Urothelium cell line (cell line): ENCODE measurements at regions not wholly inside any gene's neighbourhood (a gene's known extent, or its start where the extent isn't known, plus 50 kb on each side); places are given as distances from the start of the nearest gene placed in this dataset.

Experiments
- DNase-seq: peaks from one replicate; pipeline ENCODE4 v3.0.0; 2011; ENCODE audit warnings: low spot score, mixed read lengths
- FAIRE-seq: peaks from 2 replicates; lab custom pipeline; 2011; peaks lifted over from hg19 to GRCh38; lab: Jason Lieb, UNC

GRCh38 chr12:111063295-111064026 lies 143.1 kb upstream of the MYL2 start:
- FAIRE-seq (peak; percentile 62), DNase-seq (peak; percentile 50)

GRCh38 chr12:111057701-111058425 lies 137.5 kb upstream of the MYL2 start:
- FAIRE-seq (no peak), DNase-seq (no peak)

GRCh38 chr12:111056618-111057521 lies 136.5 kb upstream of the MYL2 start:
- DNase-seq (no peak), FAIRE-seq (peak; percentile 61)

- FAIRE-seq = no peak
- DNase-seq = no peak
These were observed 135.0 kb upstream of the MYL2 start for GRCh38 chr12:111055181-111055880.

- no peak for DNase-seq
- FAIRE-seq = peak; percentile 48
These were observed 128.6 kb upstream of the MYL2 start for GRCh38 chr12:111048991-111049390.

- FAIRE-seq = no peak
- DNase-seq = no peak
These were observed 126.5 kb upstream of the MYL2 start for GRCh38 chr12:111046896-111047295.

GRCh38 chr12:111045941-111046340 lies 125.6 kb upstream of the MYL2 start:
- DNase-seq = no peak
- FAIRE-seq = no peak

GRCh38 chr12:111041091-111041490 lies 120.7 kb upstream of the MYL2 start:
- FAIRE-seq = no peak
- no peak for DNase-seq

- FAIRE-seq = no peak
These were observed 120.3 kb upstream of the MYL2 start for GRCh38 chr12:111040690-111041089.

GRCh38 chr12:111038941-111039340 lies 118.6 kb upstream of the MYL2 start:
- FAIRE-seq (no peak), DNase-seq (no peak)

More at GRCh38 chr12:111040690-111041089, 120.3 kb upstream of the MYL2 start:
- DNase-seq = no peak

- FAIRE-seq = no peak
These were observed 117.7 kb upstream of the MYL2 start for GRCh38 chr12:111038077-111038476.

GRCh38 chr12:111037047-111037446 lies 116.7 kb upstream of the MYL2 start:
- FAIRE-seq (no peak), DNase-seq (no peak)

More at GRCh38 chr12:111038077-111038476, 117.7 kb upstream of the MYL2 start:
- no peak for DNase-seq

GRCh38 chr12:111035578-111036301 lies 115.4 kb upstream of the MYL2 start:
- FAIRE-seq (no peak), DNase-seq (no peak)

- DNase-seq (peak; percentile 62), FAIRE-seq (no peak)
These were observed 114.7 kb upstream of the MYL2 start for GRCh38 chr12:111034886-111035577.

GRCh38 chr12:111034083-111034885 lies 113.9 kb upstream of the MYL2 start, which contains the start of gene CUX2:
Gene CUX2 (plus strand): TSS chr12:111034165.
- no peak for FAIRE-seq
- peak; percentile 78 for DNase-seq

- DNase-seq (peak; percentile 24), FAIRE-seq (no peak)
These were observed 113.1 kb upstream of the MYL2 start for GRCh38 chr12:111033281-111034082.

GRCh38 chr12:111032591-111032919 lies 112.2 kb upstream of the MYL2 start:
- no peak for DNase-seq
- no peak for FAIRE-seq
